ENCODE measurements at regions not wholly inside any gene's neighbourhood (a gene's known extent, or its start where the extent isn't known, plus 50 kb on each side); places are given as distances from the start of the nearest gene placed in this dataset.

- Histone ChIP-seq H3K36me3 (replicated peaks; ENCODE audit: low read depth, low read length) (no peaks in the 10 kb centered on the region), H3K9me3 (ENCODE audit: insufficient read depth, low read length) (no peaks in the 10 kb centered on the region), H3K4me3 (ENCODE audit: low read length) (no peak overlapping the region), H3K4me1 (ENCODE audit: low read length) (no peaks in the 10 kb centered on the region), H3K27me3 (ENCODE audit: low read depth, low read length) (no peaks in the 10 kb centered on the region; the same call in 1 of the 2 replicates), H3K27ac (ENCODE audit: low read length) (no peak overlapping the region), H4K20me1 (ENCODE audit: insufficient read depth, low read length) (no peaks in the 10 kb centered on the region), H3K4me2 (ENCODE audit: low read length) (no peak overlapping the region), H3K9ac (ENCODE audit: low read length) (no peak overlapping the region), H3K79me2 (ENCODE audit: low read length) (no peaks in the 10 kb centered on the region), H2AFZ (ENCODE audit: low read depth, low read length) (no peak overlapping the region)
- TF ChIP-seq EZH2phosphoT487 (IDR thresholded peaks at IDR 0.05; ENCODE audit: low read depth), result no peak
- no peak for TF ChIP-seq CTCF (IDR thresholded peaks at IDR 0.05; ENCODE audit: low read depth, low read length)
These were observed 323.7 kb downstream of the HHIPL2 start for GRCh38 chr1:222224156-222224555.

- TF ChIP-seq EZH2phosphoT487 (IDR thresholded peaks at IDR 0.05; ENCODE audit: low read depth) (no peak), CTCF (IDR thresholded peaks at IDR 0.05; ENCODE audit: low read depth, low read length) (no peak)
- no peak overlapping the region for H3K9ac ChIP-seq (ENCODE audit: low read length)
- no peaks in the 10 kb centered on the region for H3K9me3 ChIP-seq (ENCODE audit: insufficient read depth, low read length)
- H3K4me1 ChIP-seq (ENCODE audit: low read length), result no peaks in the 10 kb centered on the region
- H2AFZ ChIP-seq (ENCODE audit: low read depth, low read length), result no peak overlapping the region
- no peak overlapping the region for H3K27ac ChIP-seq (ENCODE audit: low read length)
- H4K20me1 ChIP-seq (ENCODE audit: insufficient read depth, low read length), result no peaks in the 10 kb centered on the region
- no peaks in the 10 kb centered on the region for H3K79me2 ChIP-seq (ENCODE audit: low read length)
- H3K36me3 ChIP-seq (replicated peaks; ENCODE audit: low read depth, low read length), result no peaks in the 10 kb centered on the region
- H3K27me3 ChIP-seq (ENCODE audit: low read depth, low read length), result no peaks in the 10 kb centered on the region
- no peak overlapping the region for H3K4me3 ChIP-seq (ENCODE audit: low read length)
- H3K4me2 ChIP-seq (ENCODE audit: low read length), result no peak overlapping the region
These were observed 324.9 kb downstream of the HHIPL2 start for GRCh38 chr1:222223010-222223409.

- Histone ChIP-seq H3K9me3 (ENCODE audit: insufficient read depth, low read length) (no peaks in the 10 kb centered on the region), H3K9ac (ENCODE audit: low read length) (no peak overlapping the region), H3K4me3 (ENCODE audit: low read length) (no peak overlapping the region), H3K27ac (ENCODE audit: low read length) (no peak overlapping the region), H2AFZ (ENCODE audit: low read depth, low read length) (no peak overlapping the region), H4K20me1 (ENCODE audit: insufficient read depth, low read length) (no peaks in the 10 kb centered on the region), H3K27me3 (ENCODE audit: low read depth, low read length) (peaks cover 10% of the 10 kb centered on the region), H3K4me2 (ENCODE audit: low read length) (peak overlapping the region; percentile 13; the same call in 1 of the 2 replicates), H3K4me1 (ENCODE audit: low read length) (peaks cover 9% of the 10 kb centered on the region), H3K36me3 (replicated peaks; ENCODE audit: low read depth, low read length) (no peaks in the 10 kb centered on the region), H3K79me2 (ENCODE audit: low read length) (no peaks in the 10 kb centered on the region)
- no peak for TF ChIP-seq EZH2phosphoT487 (IDR thresholded peaks at IDR 0.05; ENCODE audit: low read depth)
- TF ChIP-seq CTCF (IDR thresholded peaks at IDR 0.05; ENCODE audit: low read depth, low read length), result no peak
These were observed 331.6 kb downstream of the HHIPL2 start for GRCh38 chr1:222216255-222216754.

GRCh38 chr1:222210776-222211175 lies 337.1 kb downstream of the HHIPL2 start:
- no peak for TF ChIP-seq EZH2phosphoT487 (IDR thresholded peaks at IDR 0.05; ENCODE audit: low read depth)
- TF ChIP-seq CTCF (IDR thresholded peaks at IDR 0.05; ENCODE audit: low read depth, low read length), result no peak
- no peaks in the 10 kb centered on the region for H3K36me3 ChIP-seq (replicated peaks; ENCODE audit: low read depth, low read length)
- peaks cover 10% of the 10 kb centered on the region for H3K27me3 ChIP-seq (ENCODE audit: low read depth, low read length)
- no peaks in the 10 kb centered on the region for H4K20me1 ChIP-seq (ENCODE audit: insufficient read depth, low read length)
- no peaks in the 10 kb centered on the region for H3K79me2 ChIP-seq (ENCODE audit: low read length)
- no peak overlapping the region for H3K27ac ChIP-seq (ENCODE audit: low read length)
- H3K4me3 ChIP-seq (ENCODE audit: low read length), result no peak overlapping the region
- no peak overlapping the region for H3K9ac ChIP-seq (ENCODE audit: low read length)
- H3K9me3 ChIP-seq (ENCODE audit: insufficient read depth, low read length), result no peaks in the 10 kb centered on the region
- H3K4me2 ChIP-seq (ENCODE audit: low read length), result no peak overlapping the region
- no peak overlapping the region for H2AFZ ChIP-seq (ENCODE audit: low read depth, low read length)
- peaks cover 1% of the 10 kb centered on the region for H3K4me1 ChIP-seq (ENCODE audit: low read length)
